Hindlimb muscle (tissue), 1 donor: ENCODE measurements at regions not wholly inside any gene's neighbourhood (a gene's known extent, or its start where the extent isn't known, plus 50 kb on each side); places are given as distances from the start of the nearest gene placed in this dataset.

Source experiments
- DNase-seq: peaks from one replicate; pipeline ENCODE4 v3.0.0-alpha.2; 2013

DNA sequence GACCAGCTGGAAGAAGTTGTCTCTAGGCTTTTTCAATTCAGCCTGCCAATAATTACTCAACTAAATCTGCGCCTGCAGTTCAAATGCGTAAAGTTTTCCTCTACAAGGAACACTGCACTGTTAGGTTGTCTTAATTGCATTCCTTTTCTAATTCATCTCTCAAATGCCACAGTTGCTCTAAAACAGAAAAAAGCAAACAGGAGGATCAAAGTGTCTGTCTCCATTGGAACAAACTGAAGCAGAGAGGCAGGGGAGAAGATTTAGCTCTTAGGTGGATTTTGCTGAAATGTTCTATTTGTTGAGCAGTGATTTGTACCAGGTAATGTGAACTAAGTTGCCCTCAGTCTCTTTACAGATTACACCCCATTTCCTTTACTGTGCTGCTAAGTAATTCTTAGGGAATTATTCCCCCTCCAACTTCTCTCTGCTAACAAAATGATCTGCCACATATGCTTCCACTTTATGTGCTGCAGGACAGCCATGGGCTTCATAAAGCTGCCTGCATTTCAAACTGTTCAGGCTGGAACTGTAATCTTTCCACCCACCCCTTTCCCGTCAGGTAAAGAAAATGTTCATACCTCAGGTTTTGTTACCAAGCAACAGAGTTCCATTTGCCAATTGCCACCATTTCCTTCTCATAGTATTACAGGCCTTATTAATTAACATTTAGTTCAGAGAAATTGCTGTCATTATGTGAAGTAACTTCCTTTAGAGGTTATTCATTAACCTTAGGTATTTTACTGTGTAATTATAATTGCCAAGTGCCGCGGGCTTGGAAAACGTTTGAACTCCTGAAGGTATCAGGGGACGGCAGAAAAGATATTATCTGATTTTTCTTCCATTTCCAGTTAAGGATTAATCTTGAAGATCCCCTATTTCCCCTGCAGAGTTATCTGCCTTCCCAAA, 149.3 kb downstream of the SPRY1 start:
- peak; percentile 54 for DNase-seq

DNA sequence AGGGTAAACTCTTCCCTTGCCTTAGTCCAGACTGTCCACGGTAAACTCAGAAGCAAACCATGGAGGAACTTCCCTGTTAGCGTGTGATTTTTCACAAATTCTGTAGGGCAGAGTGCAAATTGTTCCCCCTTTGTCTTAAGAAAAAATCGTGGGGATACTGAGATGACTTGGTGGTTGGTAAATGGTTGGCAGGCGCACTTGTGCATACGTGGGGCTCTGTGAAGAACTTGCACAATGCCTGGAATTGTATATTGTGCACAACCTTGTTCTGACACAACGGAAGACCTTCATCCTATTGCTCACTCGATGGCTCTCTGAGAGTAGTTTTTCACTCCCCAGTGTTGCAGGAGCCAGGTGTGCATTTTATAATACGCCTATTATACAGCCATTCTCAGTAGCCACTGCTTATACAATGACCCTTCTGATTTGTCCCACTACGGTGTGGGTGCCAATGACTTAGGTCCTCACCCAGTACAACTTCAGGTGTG, 150.0 kb downstream of the SPRY1 start:
- no peak for DNase-seq

DNA sequence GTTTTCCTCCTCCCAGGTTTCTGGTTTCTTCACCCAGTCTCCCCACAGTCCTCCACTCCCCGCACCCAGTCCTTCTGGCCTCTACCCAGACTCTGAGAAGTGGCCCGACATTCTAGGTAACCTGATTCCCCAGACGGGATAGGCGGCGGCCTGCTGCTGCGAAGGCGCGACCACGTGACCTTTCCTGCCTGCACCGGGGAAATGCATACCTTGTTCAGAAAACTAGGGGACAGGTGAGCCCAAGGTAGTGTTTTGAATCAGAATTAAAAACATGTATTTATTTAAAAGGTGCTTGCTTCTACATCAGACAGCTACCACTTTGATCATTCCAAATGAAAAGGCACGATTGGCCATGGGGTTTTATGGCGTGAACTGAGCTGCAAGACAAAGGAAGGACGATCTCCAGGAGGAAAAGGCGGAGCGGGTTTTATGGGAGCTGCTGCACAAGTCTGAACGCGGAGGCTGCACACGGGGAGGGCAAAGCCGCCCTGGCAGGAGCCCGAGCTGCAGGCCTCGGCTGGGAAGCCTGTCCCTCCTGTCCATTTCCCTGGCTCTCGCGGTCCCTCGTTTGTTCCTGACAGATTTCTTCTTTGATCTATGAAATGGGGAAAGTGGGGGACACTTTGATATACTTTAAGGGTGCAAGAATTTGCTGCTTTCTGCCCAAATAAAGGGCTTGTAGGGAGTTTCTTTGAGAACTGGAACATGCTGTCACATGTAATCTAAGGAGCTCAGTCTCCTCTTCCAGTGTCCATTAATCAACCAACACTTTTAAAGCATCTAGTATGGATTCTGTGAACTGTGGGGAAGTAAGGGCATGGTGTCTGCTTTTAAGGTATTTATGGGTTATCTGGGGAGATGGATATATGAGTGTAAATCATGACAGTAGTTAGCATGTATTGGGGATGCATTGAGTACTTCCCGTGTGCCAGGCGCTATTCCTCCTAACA, 150.9 kb downstream of the SPRY1 start:
- no peak for DNase-seq

DNA sequence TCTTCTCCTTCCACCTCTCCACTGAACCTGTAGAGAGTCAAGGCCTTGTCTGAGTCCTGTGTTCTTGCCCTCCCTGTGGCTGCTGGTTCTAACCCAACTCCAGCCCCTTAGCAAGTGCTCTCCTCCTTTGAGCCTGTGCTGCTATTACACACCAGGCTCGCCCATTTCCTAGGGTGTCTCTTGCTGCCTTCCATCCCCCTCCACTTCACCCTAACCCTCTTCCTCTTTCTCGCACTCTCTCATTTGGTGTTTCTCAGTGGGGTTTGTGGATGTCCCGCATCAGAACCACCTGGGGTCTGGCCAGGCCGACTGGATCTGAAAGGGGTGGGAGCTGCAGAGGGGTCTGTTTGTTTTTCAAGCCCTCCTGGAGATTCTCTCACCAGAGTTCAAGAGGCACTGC, 156.7 kb downstream of the SPRY1 start:
- DNase-seq = no peak

DNA sequence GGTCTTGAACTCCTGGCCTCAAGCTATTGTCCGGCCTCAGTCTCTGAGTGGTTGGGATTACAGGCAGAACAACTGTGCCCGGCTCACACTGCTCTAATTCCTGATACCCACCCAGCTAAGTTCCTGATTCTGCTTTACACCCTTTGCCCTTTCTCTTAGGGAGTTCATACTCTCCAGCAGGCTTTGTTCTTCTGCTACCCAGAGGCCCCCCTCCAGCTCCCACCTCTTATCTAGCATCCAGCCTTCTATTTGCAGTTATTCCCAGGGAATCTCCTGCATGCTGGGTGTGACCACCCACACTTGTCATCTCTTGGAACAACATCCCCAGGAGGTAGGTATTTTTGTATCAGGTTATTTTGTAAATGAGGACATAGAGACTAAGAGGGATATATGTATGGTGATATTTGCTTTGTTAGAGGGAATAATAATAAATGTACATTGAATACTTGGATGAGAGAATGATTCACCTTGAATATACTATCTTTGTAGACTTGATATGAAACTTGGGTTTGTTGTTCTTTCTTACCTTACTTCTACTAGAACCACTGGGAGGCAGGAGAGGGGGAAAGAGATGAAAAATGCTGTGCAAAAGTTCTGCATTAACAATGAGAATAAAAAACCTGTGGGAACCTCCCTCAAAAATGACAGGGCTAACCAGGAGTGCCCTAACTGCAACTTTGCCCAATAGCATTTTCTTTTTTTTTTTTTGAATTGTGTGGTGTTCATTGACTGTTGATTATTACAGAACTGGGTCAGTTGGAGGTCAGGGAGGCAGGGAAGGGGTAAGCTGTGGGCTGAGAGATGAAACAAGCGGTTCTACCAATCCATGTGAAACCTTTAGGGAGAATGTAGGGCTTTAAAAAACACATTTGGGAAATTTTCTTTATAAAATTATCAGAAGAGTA, 157.4 kb downstream of the SPRY1 start:
- DNase-seq = no peak

DNA sequence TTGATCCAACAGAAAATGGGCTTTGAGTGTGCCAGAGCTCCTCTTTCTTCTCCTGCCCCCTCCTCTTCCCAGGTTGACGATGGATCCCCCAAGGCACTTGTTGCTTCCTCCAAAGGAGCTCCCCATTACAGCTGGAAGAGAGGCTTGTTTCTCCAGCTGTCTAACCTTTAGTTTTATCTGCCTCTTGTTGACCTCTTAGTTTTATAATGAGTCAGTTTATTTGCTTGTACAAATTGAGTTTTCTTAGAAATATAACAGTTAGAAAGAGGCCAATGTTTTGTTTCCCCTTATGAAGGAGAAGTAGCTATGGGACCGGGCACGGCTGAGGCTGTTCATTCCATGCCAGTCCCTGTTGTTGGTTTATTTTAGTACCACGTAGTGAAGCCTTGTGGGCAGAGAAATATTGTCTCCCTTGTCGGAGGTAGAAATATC, 158.2 kb downstream of the SPRY1 start:
- DNase-seq = peak; percentile 58

DNA sequence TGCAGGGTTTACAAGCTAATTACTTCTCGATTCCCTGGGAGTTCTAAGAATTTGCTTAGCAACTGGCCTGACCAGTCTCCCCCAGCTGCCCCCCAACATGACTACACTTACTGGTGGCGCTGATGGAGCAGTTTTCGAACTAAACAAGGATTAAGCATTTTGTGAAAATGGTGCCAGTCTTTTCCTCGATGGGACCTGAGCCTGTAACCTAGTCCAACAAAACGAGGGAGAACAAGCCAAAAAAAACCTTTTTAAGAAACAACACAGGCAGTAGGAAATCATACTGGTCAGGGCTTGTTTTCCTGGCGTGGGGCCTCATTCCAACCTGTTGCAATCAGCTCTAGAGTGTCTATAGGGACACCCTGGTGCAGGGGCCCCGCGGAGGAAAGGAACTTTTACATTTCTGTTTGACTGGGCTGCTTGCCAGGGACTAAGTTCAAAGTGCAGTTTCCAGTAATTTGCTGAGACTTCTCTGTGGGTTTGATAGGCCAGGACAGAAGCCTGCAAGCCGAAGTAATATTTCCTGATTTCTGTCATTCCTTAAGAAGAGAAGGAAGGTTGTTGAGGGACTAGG, 158.7 kb downstream of the SPRY1 start:
- DNase-seq = peak; percentile 79

DNA sequence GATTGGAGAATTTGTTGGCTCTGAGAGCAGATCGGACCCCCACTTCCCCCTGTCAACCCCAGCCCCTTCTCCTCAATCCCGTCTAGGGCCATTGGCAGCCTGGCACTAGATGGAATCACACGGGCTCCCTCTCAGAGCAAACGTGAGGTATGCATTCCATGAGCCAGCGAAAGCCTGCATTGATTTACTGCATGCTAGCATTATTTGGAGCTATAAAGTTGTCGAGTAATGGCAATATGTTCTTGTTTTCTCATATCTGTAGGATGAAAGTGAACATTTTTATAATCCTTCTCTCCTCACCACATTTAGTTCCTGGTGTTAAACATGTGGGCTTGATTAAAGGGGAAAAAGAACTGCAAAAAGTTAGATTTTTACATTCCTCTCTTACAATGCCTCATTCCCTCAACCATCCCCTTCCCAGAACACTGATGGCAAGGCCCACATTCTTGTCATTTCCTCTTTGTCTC, 159.2 kb downstream of the SPRY1 start:
- peak; percentile 26 for DNase-seq

DNA sequence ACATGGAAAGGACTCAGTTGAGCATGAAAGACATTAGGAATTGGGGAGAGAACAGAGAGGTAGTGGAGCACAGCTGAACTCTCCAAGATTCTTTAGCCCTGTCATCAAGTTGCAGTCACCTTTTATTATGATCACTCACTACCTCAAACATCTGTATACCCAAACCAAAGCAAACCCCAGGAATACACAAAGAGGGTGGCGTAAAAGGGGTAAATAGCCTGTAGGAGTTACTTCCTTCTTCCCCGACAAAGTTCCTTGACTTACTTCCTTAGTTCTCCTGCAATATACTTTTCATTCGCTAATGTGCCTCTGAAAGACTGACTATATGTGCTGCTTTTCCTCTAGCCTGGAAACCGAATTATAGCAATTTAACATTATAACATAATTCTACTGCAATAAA, 159.9 kb downstream of the SPRY1 start:
- no peak for DNase-seq

DNA sequence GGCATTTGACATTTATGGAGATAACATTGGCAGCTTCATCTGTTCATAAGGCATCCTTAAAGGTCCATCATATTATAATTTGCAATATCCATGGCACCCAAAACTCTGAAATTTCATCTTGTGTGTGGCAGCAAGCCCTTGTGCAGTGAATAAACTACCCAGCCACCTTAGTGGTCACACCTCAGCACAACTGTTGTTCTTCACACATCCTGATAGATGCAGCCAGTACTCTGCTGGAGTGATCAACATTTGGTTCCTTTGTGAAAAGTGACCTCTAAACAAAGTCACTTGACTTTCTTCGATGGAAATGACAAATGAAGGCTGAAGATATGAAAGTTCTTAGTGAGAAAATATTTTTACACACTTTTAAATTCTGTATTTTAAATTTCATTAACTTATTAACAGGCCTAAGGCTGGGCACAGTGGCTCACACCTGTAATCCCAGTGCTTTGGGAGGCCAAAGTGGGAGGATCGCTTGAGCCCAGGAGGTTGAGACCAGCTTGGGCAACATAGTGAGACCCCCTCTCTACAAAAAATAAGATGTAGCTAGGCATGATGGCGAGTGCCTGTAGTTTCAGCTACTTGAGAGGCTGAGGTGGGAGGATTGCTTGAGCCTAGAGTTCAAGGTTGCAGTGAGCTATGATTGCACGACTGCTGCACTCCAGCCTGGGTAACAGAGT, 161.4 kb downstream of the SPRY1 start:
- no peak for DNase-seq

DNA sequence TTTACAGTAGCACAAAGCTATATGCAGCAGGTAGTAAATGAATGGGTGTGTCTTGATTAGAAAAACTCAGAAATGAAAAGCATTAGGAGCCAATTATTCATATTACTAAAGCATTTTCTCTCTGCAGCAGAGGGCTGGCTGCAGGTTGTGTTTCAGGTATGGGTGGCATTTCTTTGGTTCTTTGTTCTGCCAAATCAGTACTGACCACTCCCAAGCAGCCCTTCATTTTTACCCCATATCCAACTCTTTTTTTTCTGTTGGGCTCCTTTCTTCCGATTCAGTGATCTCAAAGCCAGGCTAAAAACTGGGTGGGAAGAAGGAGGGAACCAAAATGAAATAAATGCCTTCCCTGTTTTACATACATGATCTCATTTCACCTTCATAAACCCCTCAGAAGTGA, 162.3 kb downstream of the SPRY1 start:
- DNase-seq = no peak

DNA sequence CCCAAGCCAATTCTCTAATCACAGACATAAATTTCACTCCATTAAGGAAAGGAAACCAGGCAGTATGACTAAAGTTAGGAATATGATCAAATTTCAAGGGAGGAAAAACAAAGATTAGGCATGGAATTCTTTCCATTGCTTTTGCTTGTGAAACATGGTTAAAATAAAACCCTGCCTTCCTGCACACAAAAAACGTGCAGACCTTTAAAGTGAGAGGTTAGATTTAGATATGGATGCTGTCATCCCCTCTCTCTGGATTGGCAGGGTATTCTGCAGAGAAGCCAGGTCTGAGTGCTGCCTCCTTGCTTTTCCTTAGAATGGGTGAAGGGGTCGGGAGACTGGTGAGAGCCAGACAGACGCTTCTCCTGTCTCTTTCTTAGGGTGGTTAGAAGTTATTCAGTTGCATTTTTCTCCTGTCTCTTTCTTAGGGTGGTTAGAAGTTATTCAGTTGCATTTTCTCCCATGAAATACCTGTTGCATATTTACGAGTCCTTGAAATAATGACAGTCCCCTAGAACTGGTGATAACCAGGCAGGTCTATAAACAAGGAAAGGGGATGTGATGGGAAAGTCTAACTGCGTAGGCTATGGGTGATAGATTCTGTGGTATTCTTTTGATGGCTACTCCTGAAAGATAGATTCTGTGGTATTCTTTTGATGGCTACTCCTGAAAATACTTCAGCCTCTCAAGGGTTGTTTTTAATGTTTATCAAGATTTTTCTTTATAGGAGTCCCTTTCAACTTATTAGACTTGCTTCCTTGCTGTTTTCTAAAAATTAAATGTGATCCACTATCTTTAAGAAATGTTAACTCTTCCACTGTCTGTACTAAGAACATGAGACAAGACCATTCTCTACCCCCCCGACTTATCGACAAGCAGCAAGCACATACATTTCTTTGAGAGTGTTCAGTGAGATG, 163.6 kb downstream of the SPRY1 start:
- no peak for DNase-seq

DNA sequence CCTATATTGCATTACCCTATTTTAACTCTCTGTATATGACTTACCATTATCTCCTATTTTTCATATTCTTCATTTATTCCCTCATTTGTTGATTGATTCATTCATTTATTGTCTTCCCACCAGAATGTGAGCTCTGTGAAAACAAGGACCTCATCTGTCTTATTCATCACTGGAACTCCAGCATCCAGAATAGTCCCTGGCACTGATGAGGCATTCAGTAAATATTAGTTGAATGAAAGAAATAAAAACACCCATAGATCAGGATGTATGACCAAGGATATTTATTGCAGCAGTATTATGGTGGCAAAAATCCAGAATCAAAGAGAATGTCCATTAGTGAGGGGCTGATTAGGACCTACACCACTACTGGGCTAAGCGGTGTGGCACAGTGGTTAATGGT, 164.9 kb downstream of the SPRY1 start:
- no peak for DNase-seq

DNA sequence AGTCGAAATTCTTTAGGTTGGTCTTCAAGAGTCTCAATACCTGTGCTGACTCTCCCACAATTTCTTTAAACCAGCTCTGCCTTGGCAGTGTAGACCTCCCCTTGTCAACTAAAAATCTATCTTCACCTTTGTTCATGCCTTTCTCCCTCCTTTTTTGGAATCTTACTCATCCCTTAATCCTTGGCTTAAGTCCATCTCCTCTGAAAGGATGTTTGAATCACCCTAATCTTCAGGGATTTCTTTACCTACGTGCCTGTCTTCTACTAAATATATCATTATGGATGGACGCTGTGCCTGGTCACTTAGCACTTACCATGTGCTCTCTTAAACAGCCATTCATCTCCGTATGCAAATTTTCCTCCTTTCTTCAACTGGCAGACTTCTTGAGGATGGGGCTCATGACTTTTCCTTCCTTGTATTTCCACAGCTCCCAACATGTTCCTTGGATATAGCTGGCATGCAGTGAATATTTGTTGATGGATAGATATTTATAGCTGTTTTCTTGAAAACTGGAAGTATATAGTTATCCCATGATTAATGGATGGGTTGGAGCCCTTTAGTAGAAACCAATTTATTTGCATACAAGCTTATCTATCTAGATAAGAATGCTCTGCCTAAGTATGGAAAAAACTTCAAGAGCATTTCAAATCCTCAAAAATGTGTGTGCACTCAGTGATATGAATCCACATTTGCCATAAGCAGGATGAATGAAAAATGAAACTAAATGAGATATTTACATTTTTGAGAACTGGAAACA, 166.6 kb downstream of the SPRY1 start:
- DNase-seq = no peak

DNA sequence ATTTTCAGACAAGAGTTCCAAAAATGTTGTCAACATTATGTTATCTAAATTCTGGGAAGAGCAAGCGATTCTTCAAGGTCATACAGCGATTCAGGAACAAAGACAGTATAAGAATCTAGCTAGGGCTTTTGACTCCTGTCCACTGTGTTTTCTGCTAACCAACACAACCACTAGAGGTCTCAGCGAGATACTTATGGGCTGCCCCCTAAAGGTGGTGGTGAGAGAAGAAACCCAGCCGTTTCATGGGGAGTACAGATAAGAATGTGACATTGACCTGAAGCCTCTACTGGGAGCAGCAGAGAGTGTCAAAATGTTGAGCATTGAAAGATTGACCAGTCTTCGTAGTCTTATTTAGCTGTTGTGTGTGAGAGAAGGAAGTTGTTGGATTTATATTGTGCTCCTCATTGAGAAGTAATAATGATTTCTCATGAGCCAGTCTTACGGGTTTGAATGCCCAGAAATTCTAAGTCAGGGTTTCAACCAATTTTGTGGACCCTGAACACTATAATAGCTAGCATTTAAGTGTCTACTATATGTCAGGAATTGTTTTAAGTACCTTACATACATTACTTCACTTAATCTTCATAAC, 168.3 kb downstream of the SPRY1 start:
- DNase-seq = no peak

DNA sequence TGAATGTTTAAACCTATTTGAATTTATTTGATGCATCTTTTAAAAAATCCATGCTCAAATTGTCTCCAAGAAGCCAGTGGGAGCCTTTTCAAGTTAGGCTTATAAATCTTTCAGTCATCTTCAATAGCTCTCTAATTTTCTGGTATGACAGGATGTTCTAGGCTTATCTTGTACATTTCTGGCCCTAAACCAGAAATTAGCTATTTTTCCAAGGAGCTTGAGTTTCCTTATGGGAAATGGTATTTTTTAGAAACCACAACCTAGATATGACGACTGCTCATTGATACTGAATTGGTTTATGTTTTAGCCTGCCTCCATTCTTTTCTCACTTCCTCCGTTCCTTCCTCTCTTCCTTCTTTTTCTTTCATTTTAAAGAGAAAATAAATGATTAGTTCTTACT, 172.3 kb downstream of the SPRY1 start:
- no peak for DNase-seq

DNA sequence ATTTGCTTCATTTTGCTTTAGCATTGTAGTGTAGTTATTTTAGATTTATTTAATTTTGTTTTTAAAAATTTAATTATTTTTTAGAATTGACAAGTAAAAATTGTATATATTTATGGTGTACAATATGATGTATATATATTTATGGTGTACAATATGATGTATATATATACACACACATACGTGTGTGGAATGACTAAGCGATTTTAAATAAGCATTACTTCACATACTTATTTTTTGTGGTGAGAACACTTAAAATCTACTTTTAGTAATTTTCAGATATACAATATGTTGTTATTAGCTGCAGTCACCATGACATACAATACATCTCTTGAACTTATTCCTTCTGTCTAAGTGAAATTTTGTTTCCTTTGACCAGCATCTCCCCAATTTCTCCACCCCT, 172.9 kb downstream of the SPRY1 start:
- no peak for DNase-seq

DNA sequence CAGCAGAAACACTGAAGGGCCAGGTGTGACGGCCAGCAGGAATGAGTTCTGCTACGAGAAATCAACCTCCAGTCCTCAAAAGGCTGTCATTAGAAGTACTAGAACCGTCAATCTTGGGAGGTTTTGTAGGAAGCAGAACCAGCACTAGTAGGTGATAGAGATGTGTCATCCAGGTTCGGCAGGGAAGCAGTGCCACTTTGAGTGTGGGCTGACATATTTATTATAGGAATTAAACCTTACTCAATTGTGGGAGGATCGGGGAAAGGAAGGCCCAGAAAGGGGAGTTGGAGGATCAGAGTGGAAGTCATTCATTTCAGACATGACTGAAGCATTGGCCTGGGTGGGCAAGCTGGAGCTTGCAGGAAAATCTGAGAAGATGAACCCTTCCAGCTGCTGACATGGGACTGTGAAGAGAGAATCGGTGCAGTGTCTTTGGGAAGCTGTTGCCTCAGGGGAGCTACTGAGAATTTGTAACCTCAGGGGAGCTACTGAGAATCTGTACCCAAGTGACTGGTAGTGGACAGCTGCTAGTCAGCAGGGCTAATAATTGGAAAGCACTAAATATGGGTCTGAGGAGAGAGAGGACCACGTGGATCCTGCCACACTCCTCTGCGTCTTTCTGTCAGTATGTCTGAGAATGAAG, 177.4 kb downstream of the SPRY1 start:
- DNase-seq = no peak
